ENCODE measurements at regions not wholly inside any gene's neighbourhood (a gene's known extent, or its start where the extent isn't known, plus 50 kb on each side); places are given as distances from the start of the nearest gene placed in this dataset.

DNA sequence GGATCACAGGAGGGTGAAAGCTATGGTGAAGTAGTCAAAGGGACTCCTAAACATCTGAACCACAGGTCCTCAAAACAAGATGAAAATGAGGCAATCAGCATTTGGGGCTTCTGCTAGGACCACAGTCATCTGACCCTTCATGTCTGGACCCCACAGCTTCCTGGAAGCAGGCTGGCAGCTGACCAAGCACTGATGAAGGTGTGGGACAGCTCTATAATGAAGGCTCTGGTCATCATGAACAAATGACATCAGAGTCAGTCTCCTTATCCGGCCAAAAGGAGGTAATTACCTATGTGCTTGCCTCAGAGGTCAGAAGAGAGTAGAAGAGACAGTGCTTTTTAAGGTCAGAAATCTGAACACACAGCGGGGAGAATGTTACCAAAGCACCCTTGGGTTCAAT lies 101.2 kb upstream of the GNAO1 start:
- DNase-seq (ENCODE audit: low spot score) = no peak

DNA sequence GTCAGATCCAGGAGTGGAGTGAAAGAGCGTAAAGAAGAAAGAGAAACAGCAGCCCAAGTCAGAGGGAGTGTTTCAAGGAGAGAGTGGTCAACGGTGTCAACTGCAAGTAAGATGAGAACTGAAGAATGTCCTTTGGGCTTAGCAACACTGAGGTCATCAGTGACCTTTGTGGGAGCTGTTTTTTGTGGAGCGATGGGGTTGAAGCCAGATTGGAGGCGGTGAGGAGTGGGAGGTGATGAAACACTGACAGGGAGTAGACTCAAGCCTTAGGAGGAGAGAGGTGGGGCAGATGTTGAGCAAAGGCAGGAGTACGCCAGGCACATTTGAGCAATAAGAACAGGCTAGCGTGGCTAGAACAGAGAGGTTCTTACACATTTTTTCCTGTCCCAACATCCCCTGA lies 103.7 kb upstream of the GNAO1 start:
- DNase-seq (ENCODE audit: low spot score) = no peak

DNA sequence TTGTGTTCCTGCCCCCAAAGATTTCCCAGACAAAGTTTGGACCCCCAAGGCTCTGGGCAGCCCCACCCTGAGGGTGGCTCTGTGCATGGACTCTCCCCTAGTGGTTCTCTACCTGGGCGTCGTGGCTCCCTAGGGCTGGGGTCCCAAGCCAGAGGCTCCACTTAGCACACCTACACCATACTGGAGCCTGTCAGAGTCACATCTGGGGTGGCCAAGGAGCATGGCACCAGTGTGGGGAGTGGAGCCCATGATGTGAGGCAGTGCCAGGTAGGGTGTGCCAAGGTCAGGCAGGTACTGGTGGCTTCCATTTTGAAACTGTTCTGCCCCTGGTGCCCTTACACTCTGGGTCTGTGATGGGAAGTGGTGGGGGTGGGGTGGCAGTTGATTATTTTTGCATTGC lies 109.9 kb upstream of the GNAO1 start:
- DNase-seq (ENCODE audit: low spot score) = no peak

DNA sequence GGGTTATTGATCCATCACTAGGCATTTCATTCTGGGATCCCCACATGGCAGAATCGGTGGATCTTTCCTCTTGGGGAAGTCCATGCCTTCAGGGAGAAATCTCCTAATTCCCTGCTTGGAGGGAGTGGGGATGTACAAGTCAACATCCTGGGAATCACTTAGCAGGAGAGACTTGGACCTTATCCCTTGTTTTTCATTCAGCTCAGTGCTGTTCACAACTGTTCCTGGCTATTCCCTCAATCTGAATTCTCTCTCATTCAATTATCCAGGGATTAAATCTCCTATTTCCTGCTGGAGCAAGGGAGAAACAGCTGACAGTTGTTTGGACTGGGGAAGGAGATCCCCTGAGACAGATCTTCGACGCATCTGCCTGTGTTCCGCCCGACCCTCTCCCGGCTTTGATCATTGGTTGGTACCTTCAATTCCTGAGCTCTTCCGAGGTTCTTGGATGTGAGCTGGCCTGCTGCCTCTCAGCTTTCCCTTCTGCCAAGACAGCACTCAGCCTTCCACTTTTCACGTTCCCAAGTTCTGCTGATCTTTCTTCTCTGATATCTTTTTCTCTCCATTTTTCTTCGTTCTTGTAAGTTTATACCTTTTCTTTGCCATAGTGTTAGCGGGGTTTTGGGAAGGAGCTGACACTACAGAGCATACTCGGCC lies 115.4 kb upstream of the GNAO1 start:
- DNase-seq (ENCODE audit: low spot score) = no peak

DNA sequence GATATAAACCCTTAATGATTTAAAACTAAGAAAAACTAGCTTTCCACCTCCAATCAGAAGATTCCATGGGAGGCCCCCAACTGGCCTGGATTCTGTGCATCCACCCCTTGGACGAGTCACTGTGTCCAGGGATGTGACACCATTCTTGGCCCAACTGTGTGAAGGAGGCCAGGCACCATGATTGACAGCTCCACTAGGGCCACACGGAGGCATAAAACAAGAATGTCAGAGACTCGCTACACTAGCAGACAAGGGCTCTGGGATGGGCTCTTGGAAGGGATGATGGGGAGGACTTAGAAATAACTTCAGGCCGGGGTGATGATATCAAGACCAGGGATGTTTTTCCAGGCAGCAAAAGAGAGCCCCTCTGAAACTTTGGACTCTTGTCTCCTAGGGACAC lies 117.8 kb upstream of the GNAO1 start:
- DNase-seq (ENCODE audit: low spot score) = no peak

DNA sequence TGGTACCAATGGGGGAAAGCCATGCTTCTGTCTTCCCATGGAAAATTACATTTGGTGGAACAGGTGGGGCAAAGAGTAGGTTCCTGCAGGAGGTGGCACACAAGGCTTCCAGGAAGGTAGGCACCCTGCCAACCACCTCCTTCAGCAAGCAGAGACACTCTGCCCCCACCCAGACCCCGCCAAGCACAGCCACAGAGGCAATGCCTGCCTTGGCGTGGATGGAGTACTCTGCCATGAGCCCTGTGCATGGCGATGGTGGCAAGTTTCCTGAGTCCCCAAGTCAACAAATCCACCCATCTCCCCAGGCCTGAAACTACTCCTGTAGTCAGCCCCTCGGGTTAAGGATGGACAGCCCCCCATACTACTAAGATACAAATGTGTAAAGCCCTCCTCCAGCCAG lies 119.2 kb upstream of the GNAO1 start:
- no peak for DNase-seq (ENCODE audit: low spot score)

DNA sequence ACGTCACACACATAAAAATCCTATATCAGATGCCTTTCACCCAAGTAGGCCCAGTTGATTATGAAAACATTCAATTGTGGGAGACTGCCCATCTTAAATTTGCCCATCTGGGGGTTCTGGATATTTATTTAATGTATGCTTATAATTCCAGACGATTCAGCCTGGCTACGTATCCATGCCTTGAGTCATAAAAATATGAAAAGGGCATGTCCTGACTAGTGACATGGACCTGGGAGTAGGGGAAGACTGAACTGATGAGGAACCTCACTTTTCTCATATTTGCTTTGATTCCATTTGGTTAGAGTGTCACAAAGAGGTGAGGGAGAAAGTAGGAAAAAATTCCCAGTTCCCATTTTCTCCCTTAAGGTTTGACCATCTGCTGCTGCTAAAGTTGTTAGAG lies 122.5 kb upstream of the GNAO1 start:
- no peak for DNase-seq (ENCODE audit: low spot score)

DNA sequence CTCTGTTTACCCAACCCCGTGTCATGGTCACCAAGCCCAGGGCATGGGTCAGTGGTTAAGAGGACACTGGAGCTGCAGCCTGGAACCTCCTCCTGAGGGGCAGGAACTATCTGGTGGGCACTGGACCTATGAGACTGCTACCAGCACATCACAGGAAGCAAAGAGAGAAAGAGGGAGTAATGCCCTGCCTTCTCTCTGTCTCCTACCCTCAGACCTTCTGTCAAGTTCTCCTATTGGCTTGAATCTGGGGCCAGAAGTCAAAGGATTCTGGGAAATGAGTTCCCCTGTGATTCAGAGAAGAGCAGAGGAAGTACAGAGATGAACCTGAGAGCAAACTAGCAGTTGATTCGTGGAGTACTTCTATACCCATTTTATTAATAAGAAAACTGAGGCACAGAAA lies 123.0 kb upstream of the GNAO1 start:
- no peak for DNase-seq (ENCODE audit: low spot score)

DNA sequence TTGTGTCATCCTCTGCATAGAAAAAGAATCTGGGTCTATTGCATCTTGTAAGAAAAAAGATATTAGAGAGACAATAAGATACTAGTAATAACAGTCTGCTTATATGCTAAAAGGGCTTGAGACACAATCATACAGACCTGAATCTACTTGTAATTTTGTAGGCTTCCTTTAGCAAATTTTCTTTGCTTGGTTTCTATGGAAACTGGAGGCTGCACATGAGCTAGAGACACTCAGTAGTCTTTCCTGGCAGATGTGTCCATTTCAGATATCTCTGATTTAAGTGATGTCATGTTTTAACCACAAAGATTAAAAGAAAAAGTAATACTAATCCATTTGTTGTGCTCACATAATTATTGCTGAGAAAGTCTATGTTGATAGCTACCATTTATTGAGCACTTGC lies 123.9 kb upstream of the GNAO1 start:
- DNase-seq (ENCODE audit: low spot score) = no peak

DNA sequence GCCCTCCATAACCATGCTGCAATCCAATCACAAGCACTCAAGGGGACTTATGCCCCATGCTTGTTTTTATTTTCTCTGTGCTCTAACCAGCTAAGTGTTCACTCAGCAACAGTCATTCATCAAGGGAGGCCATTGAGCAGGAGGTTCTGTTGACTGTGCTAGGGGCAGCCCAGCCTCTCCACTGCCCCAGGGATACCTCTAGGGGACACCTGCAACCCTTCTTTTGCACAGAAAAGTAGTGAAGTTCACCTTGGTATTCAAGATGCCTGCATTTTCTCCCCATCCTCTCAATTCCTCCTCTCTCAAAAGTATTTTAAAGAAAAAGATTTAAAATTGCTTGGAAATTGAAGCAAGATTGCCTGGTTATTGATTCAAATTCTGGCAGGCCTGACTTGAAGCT lies 124.7 kb upstream of the GNAO1 start:
- no peak for DNase-seq (ENCODE audit: low spot score)

DNA sequence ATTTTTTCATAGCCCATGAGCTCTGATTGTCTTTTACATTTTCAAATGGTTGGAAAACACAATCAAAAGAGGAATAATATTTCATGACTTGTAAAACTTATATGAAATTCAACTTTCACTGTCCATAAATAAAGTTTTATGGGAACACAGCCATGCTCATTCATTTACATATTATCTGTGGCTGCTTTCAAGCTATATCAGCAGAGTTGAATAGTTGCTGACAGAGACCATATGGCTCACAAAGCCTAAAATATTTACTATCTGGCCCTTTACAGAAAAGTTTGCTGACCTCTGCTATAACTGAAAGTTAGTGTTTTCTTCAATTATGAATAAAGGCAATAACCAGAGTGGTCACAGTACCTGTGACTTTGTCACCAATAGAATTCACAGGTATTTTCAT lies 128.2 kb upstream of the GNAO1 start:
- DNase-seq (ENCODE audit: low spot score) = no peak

DNA sequence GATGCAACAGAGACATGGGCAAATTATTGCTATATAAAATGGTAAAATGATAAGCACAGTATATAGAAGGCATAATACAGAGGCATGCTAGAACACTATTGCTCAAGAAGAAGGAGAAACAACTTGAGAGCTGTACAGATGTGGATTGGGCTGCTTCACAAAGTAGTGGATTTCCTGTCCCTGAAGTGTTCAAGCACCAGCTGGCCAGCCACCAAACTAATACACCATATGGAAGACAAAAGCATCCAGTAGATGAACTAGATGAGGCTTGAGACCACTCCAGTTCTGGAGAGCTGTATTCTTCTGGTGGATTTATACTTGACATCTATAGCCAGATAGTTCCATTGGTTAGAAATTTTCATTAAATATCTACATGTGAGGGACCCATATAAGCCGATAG lies 134.1 kb upstream of the GNAO1 start:
- no peak for DNase-seq (ENCODE audit: low spot score)

DNA sequence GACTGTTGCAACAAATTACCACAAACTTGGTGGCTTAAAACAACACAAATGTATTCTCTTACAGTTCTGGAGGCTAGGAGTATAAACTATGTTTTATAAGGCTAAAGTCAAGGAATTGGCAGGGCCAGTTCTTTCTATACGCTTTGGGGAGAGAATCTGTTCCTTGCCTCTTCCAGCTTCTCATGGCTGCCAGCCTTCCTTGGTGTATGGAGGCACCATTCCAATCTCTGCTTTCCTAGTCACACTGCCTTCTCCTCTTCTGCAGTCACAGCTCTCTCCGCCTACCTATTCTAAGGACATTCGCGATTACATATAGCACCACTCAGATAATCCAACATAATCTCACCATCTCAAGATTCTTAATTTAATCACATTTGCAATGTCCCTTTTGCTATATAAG lies 140.4 kb upstream of the GNAO1 start:
- DNase-seq (ENCODE audit: low spot score) = no peak

DNA sequence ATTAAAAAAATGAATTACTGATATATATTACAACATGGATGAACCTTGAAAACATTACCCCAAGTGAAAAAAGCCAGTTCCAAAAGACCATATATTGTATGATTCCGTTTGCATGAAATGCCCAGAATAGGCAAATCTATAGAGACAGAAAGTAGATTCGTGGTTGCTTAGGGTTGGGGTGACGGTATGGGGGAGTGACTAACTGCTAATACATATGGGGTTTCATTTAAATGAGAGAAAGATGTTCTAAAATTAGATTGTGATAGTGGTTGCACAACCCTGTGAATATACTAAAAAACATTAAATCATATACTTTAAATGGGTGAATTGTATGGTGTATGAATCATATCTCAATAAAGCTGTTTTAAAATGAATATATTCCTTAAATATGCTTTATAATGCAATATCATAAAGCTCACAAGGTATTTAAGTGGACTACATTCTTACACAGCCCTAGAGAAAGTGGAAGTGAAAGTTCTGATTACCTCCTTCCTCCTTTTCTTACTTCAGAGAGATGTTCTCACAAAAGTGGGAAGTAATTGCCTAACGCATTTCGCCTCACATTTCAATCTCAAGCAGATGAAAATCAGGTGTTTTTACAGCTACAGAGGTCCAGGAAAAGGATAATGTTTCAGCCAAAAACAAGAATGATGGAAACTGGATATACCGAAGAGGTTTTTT lies 142.7 kb upstream of the GNAO1 start:
- no peak for DNase-seq (ENCODE audit: low spot score)

DNA sequence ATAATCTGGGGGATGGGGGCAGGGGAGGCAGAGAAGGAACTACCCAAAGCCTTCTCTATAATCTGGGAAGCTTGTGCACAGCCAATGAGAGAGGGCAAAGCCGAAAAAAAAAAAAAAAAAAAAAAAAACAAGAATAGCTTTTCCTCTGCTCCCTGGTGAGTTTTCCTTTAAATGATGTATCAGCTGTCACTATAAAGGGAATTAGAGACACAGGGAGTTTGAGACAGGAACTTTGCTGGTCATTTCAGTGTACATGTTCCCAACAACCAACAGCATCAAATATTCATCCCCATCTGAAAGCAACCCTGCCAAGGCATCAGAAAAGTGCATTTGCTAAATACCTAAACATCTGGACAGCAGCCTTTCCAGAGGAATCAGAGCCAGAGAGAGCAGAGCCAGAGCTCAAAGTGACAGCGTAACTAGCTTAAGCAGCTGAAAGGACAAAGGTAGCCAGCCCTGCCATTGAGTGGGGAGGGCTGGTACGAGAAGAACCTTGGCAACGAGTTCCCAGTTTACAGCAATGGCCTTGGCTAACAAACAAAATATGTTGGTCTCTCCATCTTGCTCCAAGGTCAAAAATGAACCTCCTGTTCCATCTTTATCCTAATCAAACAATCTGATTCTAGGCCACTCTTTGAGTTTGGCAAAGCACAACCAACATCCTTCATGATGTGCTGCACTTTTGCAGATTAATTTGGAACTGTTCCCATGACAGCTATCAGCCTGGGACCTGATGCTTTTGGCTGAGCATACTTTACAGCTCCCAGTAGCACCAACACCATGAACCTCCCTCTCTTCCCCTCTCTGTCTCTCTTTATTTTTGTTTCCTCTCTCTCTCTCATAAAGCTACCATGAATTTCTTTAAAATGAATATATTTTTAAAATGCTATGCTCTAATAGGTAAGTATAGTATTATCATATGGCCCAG lies 143.7 kb upstream of the GNAO1 start:
- no peak for DNase-seq (ENCODE audit: low spot score)

DNA sequence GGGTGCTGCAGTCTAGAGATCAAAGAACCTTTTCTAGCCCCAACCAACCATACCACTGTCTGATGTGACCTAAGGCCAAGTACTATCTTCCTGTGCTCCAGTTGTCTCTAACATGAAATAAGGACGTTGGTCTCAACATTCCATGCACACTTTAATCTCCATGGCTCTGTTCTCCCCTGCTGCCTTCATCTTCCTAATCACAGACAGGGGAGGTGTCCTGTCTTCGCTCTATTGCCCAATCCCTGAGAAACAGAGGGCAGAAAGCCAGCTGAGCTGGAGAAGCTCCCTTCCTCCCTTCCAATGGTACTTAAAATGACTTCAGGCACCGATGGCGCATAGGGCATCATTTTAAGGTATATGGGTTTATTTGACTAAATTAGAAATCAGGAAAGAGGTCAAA lies 148.9 kb upstream of the GNAO1 start:
- DNase-seq (ENCODE audit: low spot score) = peak; percentile 36

DNA sequence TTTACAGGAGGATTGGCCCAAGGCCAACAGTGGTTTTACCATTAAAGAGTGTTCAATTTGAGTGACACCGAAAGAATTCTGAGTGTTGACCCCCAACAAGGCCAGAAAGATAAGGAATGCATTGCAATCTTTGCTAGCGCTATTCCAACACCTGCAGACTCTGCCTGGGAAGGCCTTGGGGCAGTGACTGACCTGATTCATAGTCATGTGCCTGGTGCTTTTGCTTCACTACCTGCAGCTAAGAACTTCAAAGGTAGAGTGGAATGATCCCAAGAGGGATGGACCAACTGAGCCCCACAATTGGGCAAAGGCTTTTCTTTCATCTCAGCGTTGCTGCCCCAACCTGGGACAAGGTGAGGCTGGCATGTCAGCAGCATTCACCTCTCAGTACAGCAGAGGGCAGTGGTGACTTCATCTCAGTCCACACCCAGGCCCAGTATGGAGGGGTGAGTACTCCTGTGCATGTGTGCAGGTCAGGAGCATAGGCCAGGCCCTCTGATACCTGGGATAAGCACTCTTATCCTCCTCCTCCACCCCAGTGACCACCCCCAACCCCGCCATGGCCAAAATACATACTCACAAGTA lies 149.6 kb upstream of the GNAO1 start:
- peak; percentile 64 for DNase-seq (ENCODE audit: low spot score)

DNA sequence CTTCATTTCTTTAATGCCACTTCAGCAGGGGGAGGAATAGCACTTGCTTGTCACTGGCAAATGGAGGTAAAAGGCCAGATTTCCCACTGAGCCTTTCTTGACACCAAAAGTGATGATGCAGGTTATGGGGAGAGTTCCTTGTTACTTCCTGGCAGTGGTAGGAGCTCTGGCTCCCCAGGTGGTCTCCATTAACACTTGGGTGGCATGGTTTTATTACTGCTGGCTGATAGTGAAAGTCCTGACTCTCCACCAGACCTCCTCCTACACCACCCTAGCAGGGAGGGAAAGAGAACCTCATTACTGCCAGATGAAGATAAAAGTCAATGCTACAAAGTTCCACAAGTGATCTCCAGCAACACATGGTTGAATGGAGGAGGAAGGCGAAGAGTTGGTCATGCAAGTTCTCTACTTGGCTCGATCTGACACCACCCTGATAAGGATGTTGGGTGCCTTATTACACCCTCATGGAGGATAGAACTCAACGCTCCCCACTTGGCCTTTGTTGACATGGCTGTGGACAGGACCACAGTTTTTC lies 152.7 kb upstream of the GNAO1 start:
- DNase-seq (ENCODE audit: low spot score) = peak; percentile 14

DNA sequence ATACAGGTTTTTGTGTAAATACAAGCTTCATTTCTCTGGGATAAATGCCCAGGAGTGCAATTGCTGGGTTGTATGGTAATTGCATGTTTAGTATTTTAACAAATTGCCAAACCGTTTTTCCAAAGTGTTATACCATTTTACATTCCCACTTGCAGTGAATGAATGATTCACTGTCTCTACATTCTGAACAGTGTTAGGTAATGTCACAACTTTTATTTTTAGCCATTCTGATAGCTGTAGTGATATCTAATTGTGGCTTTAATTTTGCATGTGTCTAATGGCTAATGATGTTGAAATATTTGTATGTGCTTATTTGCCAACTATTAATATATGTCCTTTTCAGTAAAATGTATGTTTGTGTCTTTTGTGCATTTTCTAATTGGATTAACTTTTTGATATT lies 156.9 kb upstream of the CES5A start:
- DNase-seq (ENCODE audit: low spot score) = no peak

DNA sequence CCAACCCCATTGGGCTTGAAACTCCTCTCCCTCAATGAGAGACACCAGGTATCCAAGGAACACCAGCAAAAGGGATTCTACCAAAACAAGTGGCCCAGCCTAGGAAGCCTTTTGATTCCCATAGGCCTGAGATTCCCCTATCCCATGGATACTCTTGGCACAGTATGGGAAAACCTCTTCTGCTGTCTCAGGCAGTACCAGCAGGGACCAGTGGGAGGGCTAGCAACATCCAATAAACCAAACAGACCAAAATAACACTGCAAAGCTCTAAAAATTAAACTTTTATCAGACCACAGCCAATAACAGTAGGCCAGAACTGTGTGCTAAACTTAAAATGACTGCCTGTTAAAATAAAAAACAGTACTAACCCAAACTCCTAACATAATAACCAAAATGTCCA lies 153.9 kb upstream of the CES5A start:
- peak; percentile 9 for DNase-seq (ENCODE audit: low spot score)

DNA sequence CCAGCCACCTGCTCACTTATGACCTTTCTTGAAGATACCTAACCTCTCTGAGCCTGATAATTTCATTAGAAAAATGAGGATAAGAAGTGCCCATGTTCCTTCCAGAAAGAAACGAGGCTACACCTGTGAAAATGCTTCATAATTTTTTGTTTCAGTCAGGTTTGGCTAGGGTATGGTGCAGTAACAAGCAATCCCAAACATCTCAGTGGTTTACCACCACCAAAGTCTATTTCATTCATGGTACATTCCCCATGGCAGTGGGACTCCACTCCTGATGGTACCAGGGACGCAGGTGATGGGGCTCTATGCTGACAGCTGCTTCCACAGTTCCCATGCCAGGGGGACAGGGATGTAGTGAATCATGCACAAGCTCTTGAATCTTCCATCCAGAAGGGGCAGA lies 147.6 kb upstream of the CES5A start:
- DNase-seq (ENCODE audit: low spot score) = no peak

DNA sequence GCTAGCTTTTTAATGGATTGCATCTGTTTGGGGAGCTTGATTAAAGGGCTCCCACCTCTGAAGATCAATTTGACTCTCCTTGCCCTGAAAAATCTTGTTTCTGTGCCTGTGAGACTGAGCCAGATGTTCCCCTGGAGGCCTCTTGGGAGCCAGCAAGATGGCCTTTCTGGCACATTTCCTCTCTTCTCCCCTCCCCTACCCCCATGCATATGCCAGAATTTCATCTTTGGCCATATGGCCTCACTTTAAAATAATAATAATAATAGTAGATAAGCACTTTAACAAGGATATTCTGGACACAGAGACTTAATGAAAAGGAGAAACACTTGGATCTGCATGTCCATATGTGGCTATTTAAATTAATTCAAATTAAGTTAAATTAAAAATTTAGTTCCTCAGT lies 144.1 kb upstream of the CES5A start:
- no peak for DNase-seq (ENCODE audit: low spot score)
